Stimulated activated CD8-positive, alpha-beta memory T cell treated with anti-CD3 and anti-CD28 coated beads, Interleukin-15, amount 100 ng/mL, for 48 hours (primary cell): ENCODE measurements at regions not wholly inside any gene's neighbourhood (a gene's known extent, or its start where the extent isn't known, plus 50 kb on each side); places are given as distances from the start of the nearest gene placed in this dataset.
"Not testable (repeated sequence)": the region's sequence is repeated elsewhere in the genome, so short reads cannot be mapped to it uniquely, and the experiment has no call there.

Experiments used
- DNase-seq, 2 donors: peaks; one replicate each; pipeline ENCODE4 v3.0.0-alpha.2; 2020; ENCODE audit warnings: low read depth in 2 of 2

GRCh38 chr1:208709981-208710380, 465.8 kb upstream of the PLXNA2 start:
- DNase-seq = no peak

DNA sequence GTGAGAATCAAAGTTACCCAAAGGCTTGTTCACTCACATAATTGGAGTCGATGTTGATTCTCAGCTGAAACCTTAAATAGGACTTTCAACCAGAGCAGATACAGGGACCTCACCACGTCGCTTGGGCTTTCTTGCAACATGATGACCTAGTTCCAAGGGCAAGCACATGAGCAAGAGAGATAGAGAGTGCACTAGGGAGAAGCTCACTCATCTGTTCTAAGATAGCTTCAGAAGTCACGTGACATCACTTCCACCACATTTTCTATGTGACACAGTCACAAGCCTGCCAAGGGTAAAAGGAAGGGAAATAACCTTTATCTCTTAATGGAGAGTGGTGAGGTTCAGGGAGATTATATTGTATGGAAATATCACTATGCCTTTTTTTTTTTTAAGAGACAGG, 470.1 kb upstream of the PLXNA2 start:
- DNase-seq = no peak

DNA sequence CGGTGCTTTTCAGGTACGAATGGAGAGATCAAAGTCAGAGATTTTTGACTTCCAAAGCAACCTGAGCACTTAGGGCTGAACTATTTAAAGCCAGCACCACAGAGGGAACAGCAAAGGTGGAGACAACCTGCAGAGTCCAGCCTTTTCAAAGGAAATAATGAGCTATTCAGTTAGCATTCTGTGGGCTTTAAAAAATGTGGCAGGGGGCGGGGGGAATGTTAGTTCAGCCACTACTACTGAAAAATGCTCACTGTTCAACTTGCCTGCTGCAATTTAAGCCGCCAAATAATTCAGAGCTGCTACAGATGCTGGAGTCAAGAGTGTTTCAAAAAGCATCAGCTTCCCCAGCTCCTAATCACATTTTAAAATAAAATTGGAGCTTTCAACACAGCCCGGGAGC, 473.3 kb upstream of the PLXNA2 start:
- DNase-seq = no peak

GRCh38 chr1:208722592-208722991, 478.4 kb upstream of the PLXNA2 start:
- DNase-seq = no peak

GRCh38 chr1:208724079-208724478, 479.9 kb upstream of the PLXNA2 start:
- DNase-seq = no peak

- DNase-seq = no peak
Measured at GRCh38 chr1:208728815-208729214, 484.6 kb upstream of the PLXNA2 start.

DNA sequence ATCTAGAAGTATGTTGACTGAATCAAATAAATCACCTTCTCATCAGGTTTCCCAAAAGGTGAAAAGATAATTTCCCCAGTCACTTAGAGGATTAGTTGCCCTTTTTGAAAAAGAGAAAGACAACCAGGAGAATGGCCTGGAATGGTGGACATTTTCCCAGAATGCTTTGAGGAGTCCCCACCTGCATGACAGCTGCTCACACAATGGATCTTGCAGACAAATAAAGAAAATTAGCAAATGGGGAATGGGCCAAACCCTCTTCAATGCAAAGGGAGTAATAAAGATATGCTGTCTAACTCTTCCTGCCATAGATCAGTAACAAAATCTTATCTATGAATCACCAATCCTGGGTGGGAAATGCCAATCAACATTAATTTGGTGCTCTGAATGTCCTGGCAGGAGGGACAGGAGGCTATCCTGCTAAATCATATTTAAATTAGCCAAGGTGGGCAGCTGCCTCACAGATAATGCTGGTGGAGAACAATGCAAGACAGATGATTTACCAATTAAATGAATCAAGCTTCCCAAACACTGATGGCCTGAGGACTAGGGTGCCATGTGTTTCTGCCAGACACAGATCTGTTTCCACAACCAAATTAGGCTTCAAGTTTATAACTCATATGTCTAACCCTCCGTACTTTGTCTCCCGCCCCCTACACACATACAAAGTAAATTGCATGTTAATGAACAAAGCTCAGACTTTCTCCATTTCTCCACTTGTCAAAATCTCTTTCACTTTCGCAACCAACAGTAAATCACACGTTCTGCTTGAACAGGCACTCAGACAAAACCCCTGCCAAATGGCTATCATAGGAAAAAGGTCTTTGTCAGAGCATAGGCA, 488.0 kb upstream of the PLXNA2 start:
- no peak for DNase-seq

DNA sequence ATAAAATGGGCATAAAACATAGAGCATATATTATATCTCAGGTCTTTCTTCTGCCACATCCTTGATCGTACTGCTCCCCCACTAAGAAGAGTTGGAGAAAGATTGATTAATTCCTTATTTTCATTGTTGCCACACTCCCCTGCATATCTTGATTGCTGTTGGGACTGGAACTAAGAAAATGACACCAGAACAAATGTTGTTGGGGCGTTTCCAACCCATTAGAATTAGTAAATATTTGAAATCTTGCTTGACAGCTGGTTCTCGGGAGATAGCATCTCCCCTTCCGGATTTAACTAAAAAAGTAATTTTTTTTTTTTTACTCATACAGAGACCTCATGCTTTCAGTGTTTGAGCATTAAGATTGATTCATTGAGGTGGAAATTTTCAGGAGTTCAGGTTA, 493.0 kb upstream of the PLXNA2 start:
- no peak for DNase-seq

- DNase-seq = no peak
Measured at GRCh38 chr1:208737922-208738321, 493.7 kb upstream of the PLXNA2 start.

DNA sequence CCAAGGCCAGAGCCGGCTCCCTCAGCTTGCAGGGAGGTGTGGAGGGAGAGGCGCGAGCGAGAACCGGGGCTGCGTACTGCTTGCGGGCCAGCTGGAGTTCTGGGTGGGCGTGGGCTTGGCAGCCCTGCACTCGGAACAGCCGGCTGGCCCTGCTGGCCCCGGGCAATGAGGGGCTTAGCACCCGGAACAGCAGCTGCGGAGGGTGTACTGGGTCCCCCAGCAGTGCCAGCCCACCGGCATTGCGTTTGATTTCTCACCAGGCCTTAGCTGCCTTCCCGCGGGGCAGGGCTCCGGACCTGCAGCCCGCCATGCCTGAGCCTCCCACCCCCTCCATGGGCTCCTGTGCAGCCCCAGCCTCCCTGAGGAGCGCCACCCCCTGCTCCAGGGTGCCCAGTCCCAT, 495.5 kb upstream of the PLXNA2 start:
- not testable (repeated sequence) for DNase-seq

GRCh38 chr1:208741296-208741695, 497.1 kb upstream of the PLXNA2 start:
- no peak for DNase-seq

DNA sequence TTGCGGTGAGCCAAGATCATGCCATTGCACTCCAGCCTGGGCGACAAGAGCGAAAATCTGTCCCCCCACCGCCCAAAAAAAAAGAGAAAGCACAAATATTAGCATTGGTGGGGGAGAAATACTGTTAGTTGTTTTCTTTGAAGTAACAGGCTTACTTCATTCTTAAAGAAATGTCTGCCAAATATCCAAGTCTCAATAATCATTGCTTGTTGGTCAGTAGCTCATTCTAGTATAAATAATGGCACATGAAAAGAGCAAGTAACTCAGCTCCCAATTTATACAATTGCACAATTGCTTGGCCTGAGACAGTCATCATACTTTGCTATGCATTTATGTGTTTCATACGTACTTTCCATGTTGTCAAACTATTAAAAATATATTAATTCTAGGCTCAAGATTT, 499.2 kb upstream of the PLXNA2 start:
- no peak for DNase-seq

DNA sequence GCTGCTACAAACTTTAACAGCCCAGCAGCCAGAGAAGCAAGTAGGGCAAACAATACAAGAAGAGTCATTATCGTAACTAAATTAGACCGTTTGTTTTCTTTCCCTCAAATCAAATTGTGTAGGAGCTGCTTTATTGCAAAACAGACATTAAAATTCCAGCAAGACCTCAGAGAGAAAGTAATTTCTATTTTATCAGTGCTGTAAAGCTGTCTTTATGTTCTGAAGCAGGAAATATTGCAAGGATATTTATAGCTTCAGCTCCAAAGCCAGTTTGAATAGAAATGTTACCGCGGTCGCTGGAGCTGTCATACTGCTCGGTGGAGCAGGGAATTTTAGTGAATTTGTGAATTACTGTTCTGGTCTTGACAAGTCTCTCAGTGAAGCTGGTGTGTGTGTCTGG, 503.8 kb upstream of the PLXNA2 start:
- no peak for DNase-seq

- DNase-seq = no peak
Measured at GRCh38 chr1:208748387-208749165, 504.4 kb upstream of the PLXNA2 start.

- no peak for DNase-seq
Measured at GRCh38 chr1:208756339-208756981, 512.3 kb upstream of the PLXNA2 start.

DNA sequence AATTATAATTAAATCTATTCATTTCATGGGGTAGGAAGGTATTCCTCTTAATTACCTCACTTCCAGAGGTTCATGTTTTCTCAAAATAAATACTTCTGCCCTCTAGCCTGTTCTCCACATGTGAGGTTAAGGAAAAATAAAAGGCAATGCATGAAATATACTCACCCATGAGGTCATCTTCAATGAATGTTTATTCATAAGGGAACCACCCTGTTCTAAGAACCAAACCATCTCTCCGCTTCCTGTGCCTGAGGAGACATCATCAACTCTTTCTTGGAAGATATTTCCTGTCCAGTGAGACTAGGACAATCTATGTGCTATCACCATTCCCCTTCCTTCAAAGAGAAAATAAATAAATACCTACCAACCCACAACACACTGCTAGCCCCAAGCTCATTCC, 513.7 kb upstream of the PLXNA2 start:
- DNase-seq = no peak

DNA sequence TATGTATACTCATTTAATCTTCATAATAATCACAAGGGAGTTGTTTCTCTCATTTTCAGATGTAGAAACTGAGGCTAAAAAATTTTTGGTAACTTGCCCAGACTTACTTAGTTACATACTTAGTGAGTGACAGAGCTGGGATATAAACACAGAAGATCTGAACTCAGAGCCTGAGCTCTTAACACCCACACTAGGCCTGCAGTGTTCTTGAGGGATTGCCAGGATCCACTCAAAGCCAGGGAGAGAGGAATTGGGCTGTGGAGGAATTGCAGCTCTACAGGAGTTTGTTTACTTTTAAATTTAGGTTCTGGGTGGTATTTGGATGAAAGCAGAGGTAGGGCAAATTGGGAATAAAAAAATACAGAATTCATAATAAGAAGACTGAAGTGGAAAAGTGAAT, 515.1 kb upstream of the PLXNA2 start:
- DNase-seq = no peak

DNA sequence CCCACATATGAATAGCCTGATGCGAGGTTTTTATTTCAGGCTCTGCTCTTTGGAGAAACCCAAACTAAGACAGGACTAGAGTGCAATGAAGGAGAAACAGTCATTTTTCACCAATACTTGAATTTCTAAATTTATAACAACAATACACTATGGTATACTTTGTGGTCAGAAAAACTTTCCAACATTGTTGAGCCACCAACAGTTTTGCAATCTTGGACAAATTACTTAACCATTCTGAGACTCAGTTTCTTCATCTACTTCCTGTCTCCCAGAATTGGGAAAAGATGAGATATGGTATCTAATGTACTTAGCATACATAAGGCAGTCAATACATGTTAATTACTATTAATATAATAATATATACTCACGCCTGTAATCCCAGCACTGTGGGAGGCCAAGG, 519.8 kb upstream of the PLXNA2 start:
- no peak for DNase-seq

GRCh38 chr1:208766832-208767231, 522.6 kb upstream of the PLXNA2 start:
- DNase-seq = no peak

- no peak for DNase-seq
Measured at GRCh38 chr1:208767816-208768215, 523.6 kb upstream of the PLXNA2 start.

- DNase-seq = no peak
Measured at GRCh38 chr1:208772891-208773290, 528.7 kb upstream of the PLXNA2 start.

- no peak for DNase-seq
Measured at GRCh38 chr1:208775841-208776240, 531.7 kb upstream of the PLXNA2 start.

DNA sequence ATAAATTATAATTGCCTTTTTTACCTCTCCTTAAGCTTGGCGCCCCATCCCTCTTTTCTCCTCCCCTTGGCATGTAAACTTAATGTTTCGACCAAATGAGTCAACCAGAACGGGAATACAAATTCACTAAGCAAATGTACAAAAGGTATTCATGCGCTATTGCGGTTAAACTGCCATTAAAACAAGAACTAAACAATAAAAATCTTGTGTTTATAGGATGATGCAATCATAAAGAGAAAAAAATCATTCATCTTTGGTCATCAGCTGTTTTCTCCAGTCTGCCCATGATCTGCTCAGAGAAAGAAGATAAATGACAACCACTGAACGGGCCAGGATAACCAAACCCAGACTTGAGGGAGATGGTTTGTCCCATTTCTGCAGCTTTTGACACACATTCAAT, 534.2 kb upstream of the PLXNA2 start:
- DNase-seq = no peak
